ENCODE measurements at regions not wholly inside any gene's neighbourhood (a gene's known extent, or its start where the extent isn't known, plus 50 kb on each side); places are given as distances from the start of the nearest gene placed in this dataset.

GRCh38 chr13:111880185-111880584, 186.8 kb upstream of the SOX1 start (continued):
- TF ChIP-seq EP300 (IDR thresholded peaks at IDR 0.05; ENCODE audit: borderline replicate concordance in 1 of 2, low read depth in 2 of 2, low read length in 2 of 2) = no peak
- no peak for TF ChIP-seq BCL11A (IDR thresholded peaks at IDR 0.05; ENCODE audit: low read depth in 2 of 2, low read length in 2 of 2)
- TF ChIP-seq JUN (IDR thresholded peaks at IDR 0.05; ENCODE audit: low read depth, low read length) = no peak
- no peak for TF ChIP-seq CTBP2 (IDR thresholded peaks at IDR 0.05; ENCODE audit: borderline replicate concordance, insufficient read depth, insufficient read length, low read length)
- no peak for TF ChIP-seq RAD21 (IDR thresholded peaks at IDR 0.05 in 1 of 2, conservative IDR thresholded peaks at IDR 0.05 in 1 of 2; ENCODE audit: low read depth in 2 of 2, low read length in 2 of 2)
